HEK293 (cell line): ENCODE measurements at regions not wholly inside any gene's neighbourhood (a gene's known extent, or its start where the extent isn't known, plus 50 kb on each side); places are given as distances from the start of the nearest gene placed in this dataset.
"Not testable (repeated sequence)": the region's sequence is repeated elsewhere in the genome, so short reads cannot be mapped to it uniquely, and the experiment has no call there.

Experiments used
- BCL6B ChIP-seq: fragments of 450-650 bp; formaldehyde crosslinking; IDR thresholded peaks from 2 replicates; pipeline ENCODE4 v1.5.1; 2017; ENCODE audit warnings: missing biosample characterization, missing genetic modification characterization
- CTCF ChIP-seq: fragments of 450-650 bp; formaldehyde crosslinking; IDR thresholded peaks from 2 replicates; pipeline ENCODE4 v1.5.1; 2016; ENCODE audit warnings: missing biosample characterization, missing genetic modification characterization
- ZNF433 ChIP-seq: fragments of 450-650 bp; formaldehyde crosslinking; IDR thresholded peaks from 2 replicates; pipeline ENCODE4 v1.5.1; 2016; ENCODE audit warnings: missing biosample characterization, missing genetic modification characterization, low read depth
- ZNF677 ChIP-seq: fragments of 450-650 bp; IDR thresholded peaks from 2 replicates; pipeline ENCODE4 v1.5.0; 2018; ENCODE audit warnings: missing biosample characterization, mild to moderate bottlenecking, missing genetic modification characterization, moderate library complexity

GRCh38 chr16:76138056-76138455, 139.1 kb upstream of the CNTNAP4 start:
- TF ChIP-seq ZNF433; CTCF (tag by site-specific recombination); ZNF677 (tag by site-specific recombination); BCL6B: not testable (repeated sequence)
